ENCODE measurements at regions not wholly inside any gene's neighbourhood (a gene's known extent, or its start where the extent isn't known, plus 50 kb on each side); places are given as distances from the start of the nearest gene placed in this dataset.

- H3K4me2 ChIP-seq (ENCODE audit: insufficient read depth, low read length): no peak overlapping the region
- no TSS peak for BruUV-seq (replicated peaks)
- H3K4me1 ChIP-seq (replicated peaks in 1 of 2; ENCODE audit: control insufficient read depth in 2 of 2, insufficient read depth in 2 of 2, low read length in 2 of 2): peaks cover 32 to 35% of the 10 kb centered on the region in 2 experiments
- CTCF ChIA-PET (ENCODE audit: low intra/inter-chr PET ratio): no interaction called here
- H3K4me3 ChIP-seq: no peak overlapping the region
- DNase-seq (ENCODE audit: extremely low read depth in 1 of 4, low spot score in 3 of 4) (no peak), FAIRE-seq (peak; percentile 11), ATAC-seq (no peak)
- H3K27me3 ChIP-seq (ENCODE audit: control insufficient read depth in 2 of 2, insufficient read depth in 2 of 2, low read length in 2 of 2): no peaks in the 10 kb centered on the region
- H3K27ac ChIP-seq (ENCODE audit: extremely low read depth, low read depth, low read length): no peak overlapping the region
- H3K9me3 ChIP-seq (replicated peaks; ENCODE audit: control insufficient read depth, insufficient read depth, low read depth, low read length): no peaks in the 10 kb centered on the region
- H3K79me2 ChIP-seq (ENCODE audit: control insufficient read depth, insufficient read depth, low read length): peaks cover 59% of the 10 kb centered on the region
- H3K9me1 ChIP-seq (ENCODE audit: control insufficient read depth, insufficient read depth, low read length): no peaks in the 10 kb centered on the region
- H3K9ac ChIP-seq (ENCODE audit: insufficient read depth in 1 of 2, low read depth in 2 of 2, low read length in 2 of 2): peak overlapping the region in 1 of 2 experiments; percentile 67; a peak in 1 of 4 replicates
- WGBS (ENCODE audit: insufficient coverage, low coverage, missing lambda C conversion rate): 86% methylated on average over 1 of the region's 4 CpGs
- no peak overlapping the region for H2AFZ ChIP-seq (ENCODE audit: low read depth, low read length)
- in situ Hi-C loops (cut with MboI): no loop called here
- POLR2A ChIA-PET: interaction anchor here (0.6 to 2.6 kb wide), 5 partner anchors 8 to 198 kb away, joined by 3 to 10 read pairs (median 5); no protein-coding TSS in a partner anchor
- intact Hi-C loops (cut with micrococcal nuclease): no loop called here
- peaks cover 38% of the 10 kb centered on the region; the same call in 2 of the 3 replicates for H3K36me3 ChIP-seq (ENCODE audit: control insufficient read depth, insufficient read depth, low read length)
- H4K20me1 ChIP-seq (replicated peaks; ENCODE audit: control insufficient read depth, insufficient read depth, low read length): 0 out of 2 replicates have a peak, but pooled peaks cover 8% of the 10 kb centered on the region
- TF ChIP-seq, protein P1, sequence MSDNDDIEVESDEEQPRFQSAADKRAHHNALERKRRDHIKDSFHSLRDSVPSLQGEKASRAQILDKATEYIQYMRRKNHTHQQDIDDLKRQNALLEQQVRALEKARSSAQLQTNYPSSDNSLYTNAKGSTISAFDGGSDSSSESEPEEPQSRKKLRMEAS (CRISPR knock-in tag; IDR thresholded peaks at IDR 0.05): no peak
- no peak for TF ChIP-seq COPS2 (conservative IDR thresholded peaks at IDR 0.05)
- no peak for TF ChIP-seq ZNF224 (CRISPR knock-in tag; IDR thresholded peaks at IDR 0.05)
- no peak for TF ChIP-seq RFX1 (IDR thresholded peaks at IDR 0.05)
- no peak for TF ChIP-seq ARID2 (IDR thresholded peaks at IDR 0.05)
- TF ChIP-seq ZC3H11A (IDR thresholded peaks at IDR 0.05; ENCODE audit: low read depth, low read length): no peak
- no peak for TF ChIP-seq MEIS2 (IDR thresholded peaks at IDR 0.05; ENCODE audit: partially characterized antibody)
- TF ChIP-seq ATF1 (CRISPR knock-in tag; IDR thresholded peaks at IDR 0.05): no peak
- TF ChIP-seq ATF1 (tag; IDR thresholded peaks at IDR 0.05): no peak
- TF ChIP-seq, protein P2, sequence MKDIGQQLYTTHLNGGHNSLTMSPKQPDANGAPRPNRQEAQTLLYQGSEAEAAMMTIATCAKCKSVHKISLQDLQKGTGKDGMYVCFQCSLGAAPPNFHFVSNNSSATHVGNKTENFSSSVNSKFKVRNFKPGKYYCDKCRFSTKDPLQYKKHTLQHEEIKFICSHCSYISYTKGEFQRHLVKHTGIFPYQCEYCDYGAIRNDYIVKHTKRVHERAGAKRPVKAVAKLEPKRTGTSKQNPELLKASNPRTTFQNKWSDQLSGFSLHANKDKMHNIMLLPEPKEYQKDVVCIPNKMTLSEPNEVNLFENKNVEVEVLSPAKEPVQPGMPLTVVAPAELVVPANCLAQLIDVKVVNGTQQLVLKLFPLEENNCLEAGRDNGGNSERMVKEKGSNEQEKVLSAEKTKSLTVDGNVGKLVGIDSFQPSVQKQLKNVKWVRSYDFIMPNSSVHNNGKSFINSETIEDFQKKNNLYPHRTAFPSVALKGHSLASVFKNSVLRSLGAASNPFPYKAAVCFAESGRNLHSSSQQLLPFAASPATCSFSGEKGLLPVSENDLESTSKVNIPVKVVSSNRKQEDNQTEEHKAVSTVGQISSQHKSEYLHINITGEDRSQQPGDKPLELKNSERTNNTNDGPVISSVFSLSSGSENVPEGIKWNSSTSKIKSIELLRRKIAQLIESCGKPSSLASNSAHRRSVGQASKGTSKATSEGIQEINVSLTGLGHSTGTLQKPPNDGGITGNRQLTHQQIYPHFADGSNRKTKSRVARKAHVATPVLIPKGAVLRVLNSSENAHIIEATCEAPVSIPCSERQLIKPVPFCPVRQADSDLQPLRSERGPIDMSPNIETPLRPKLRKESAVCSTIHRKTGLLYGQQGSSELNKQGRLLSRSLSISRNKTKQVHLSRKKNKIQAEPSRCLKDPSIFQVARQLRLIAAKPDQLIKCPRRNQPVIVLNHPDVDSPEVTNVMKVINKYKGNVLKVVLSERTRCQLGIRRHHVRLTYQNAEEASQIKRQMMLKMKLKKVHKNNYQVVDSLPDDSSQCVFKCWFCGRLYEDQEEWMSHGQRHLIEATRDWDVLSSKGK (CRISPR knock-in tag; IDR thresholded peaks at IDR 0.05): no peak
- TF ChIP-seq, protein P3, sequence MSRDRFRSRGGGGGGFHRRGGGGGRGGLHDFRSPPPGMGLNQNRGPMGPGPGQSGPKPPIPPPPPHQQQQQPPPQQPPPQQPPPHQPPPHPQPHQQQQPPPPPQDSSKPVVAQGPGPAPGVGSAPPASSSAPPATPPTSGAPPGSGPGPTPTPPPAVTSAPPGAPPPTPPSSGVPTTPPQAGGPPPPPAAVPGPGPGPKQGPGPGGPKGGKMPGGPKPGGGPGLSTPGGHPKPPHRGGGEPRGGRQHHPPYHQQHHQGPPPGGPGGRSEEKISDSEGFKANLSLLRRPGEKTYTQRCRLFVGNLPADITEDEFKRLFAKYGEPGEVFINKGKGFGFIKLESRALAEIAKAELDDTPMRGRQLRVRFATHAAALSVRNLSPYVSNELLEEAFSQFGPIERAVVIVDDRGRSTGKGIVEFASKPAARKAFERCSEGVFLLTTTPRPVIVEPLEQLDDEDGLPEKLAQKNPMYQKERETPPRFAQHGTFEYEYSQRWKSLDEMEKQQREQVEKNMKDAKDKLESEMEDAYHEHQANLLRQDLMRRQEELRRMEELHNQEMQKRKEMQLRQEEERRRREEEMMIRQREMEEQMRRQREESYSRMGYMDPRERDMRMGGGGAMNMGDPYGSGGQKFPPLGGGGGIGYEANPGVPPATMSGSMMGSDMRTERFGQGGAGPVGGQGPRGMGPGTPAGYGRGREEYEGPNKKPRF (IDR thresholded peaks at IDR 0.05; ENCODE audit: low read depth, low read length): no peak
- TF ChIP-seq HDAC1 (IDR thresholded peaks at IDR 0.05): no peak
- no peak for TF ChIP-seq GATA2 (CRISPR knock-in tag; IDR thresholded peaks at IDR 0.05)
- no peak for TF ChIP-seq POU5F1 (IDR thresholded peaks at IDR 0.05; ENCODE audit: borderline replicate concordance, low read depth, low read length, partially characterized antibody)
- TF ChIP-seq, protein P4, sequence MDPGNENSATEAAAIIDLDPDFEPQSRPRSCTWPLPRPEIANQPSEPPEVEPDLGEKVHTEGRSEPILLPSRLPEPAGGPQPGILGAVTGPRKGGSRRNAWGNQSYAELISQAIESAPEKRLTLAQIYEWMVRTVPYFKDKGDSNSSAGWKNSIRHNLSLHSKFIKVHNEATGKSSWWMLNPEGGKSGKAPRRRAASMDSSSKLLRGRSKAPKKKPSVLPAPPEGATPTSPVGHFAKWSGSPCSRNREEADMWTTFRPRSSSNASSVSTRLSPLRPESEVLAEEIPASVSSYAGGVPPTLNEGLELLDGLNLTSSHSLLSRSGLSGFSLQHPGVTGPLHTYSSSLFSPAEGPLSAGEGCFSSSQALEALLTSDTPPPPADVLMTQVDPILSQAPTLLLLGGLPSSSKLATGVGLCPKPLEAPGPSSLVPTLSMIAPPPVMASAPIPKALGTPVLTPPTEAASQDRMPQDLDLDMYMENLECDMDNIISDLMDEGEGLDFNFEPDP (CRISPR knock-in tag; IDR thresholded peaks at IDR 0.05): no peak
- no peak for TF ChIP-seq CCAR2 (IDR thresholded peaks at IDR 0.05; ENCODE audit: low read depth, low read length)
- no peak for TF ChIP-seq PURB (CRISPR knock-in tag; IDR thresholded peaks at IDR 0.05; ENCODE audit: low read depth)
These were observed 58.3 kb upstream of the STXBP1 start for GRCh38 chr9:127553793-127554192.
